Body of pancreas (tissue), 4 donors: ENCODE measurements at regions not wholly inside any gene's neighbourhood (a gene's known extent, or its start where the extent isn't known, plus 50 kb on each side); places are given as distances from the start of the nearest gene placed in this dataset.

ENCODE experiments used
- CTCF ChIP-seq, 7 experiments: fragments of 450-650 bp in 4 of 7; fragments of 200-600 bp in 3 of 7; sonication (generic) in 3 of 7; IDR thresholded peaks; one replicate each; pipeline ENCODE4 v1.5.1; 2016 to 2019; ENCODE audit warnings: antibody characterized with exemption in 7 of 7
- POLR2A ChIP-seq, 3 donors: fragments of 450-650 bp; IDR thresholded peaks; one replicate each; pipeline ENCODE4 v1.6.1; 2016; ENCODE audit warnings: antibody characterized with exemption in 3 of 3, mild to moderate bottlenecking in 2 of 3

GRCh38 chr17:72516772-72517399, 396.1 kb downstream of the SOX9 start:
- TF ChIP-seq CTCF (IDR thresholded peaks at IDR 0.05) (no peak), POLR2A (IDR thresholded peaks at IDR 0.05) (no peak)
